ENCODE measurements at regions not wholly inside any gene's neighbourhood (a gene's known extent, or its start where the extent isn't known, plus 50 kb on each side); places are given as distances from the start of the nearest gene placed in this dataset.

DNA sequence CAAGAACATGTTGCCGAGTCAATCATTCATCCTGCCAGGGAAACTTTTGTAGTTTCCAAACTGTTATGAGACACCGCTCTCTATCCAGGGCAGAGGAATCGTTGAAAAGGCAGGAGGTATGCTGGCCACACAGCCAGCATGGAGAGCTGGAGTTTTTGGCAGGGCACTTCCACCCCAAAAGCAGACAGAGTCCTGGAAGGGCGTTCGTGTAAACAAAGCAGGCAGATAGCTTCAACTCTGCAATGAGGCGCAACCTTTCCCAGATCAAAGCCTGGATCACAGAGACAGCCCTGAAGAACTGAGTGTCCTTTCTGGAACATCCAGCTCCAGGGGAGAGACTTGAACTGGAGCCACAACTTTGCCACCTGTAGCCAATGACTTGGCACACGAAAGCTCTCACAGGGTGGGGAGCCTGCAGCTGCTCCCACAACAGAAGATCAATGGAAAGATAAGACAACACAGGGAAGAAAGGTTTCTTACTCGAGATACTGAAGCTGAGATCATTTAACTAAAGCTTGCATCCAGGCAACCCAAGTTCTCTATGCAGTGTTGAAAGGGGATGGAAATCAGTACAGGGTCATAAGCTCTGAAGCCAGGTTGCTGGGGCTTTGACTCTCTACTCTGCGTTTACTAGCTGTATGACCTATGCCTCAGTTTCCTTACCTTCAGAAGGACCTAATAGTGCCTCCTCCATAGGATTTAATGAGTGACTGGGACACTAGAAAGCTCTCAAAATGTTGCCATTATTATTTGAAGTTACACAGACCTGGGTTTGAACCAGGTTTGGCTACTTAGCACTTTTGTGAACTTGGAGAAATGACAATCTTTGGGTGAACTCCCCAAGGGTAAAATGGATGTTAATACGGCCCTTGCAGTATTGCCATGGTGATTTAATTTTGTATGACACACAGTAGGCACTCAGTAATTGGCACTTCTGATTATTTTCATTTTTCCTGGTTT lies 434.8 kb upstream of the NPVF start:
- TF ChIP-seq, protein P1, sequence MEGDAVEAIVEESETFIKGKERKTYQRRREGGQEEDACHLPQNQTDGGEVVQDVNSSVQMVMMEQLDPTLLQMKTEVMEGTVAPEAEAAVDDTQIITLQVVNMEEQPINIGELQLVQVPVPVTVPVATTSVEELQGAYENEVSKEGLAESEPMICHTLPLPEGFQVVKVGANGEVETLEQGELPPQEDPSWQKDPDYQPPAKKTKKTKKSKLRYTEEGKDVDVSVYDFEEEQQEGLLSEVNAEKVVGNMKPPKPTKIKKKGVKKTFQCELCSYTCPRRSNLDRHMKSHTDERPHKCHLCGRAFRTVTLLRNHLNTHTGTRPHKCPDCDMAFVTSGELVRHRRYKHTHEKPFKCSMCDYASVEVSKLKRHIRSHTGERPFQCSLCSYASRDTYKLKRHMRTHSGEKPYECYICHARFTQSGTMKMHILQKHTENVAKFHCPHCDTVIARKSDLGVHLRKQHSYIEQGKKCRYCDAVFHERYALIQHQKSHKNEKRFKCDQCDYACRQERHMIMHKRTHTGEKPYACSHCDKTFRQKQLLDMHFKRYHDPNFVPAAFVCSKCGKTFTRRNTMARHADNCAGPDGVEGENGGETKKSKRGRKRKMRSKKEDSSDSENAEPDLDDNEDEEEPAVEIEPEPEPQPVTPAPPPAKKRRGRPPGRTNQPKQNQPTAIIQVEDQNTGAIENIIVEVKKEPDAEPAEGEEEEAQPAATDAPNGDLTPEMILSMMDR (conservative IDR thresholded peaks at IDR 0.05; ENCODE audit: low read length), result no peak
- no peak for TF ChIP-seq EZH2phosphoT487 (IDR thresholded peaks at IDR 0.05; ENCODE audit: borderline replicate concordance, low read depth, low read length)

Data from OCI-LY7 (cell line).